ENCODE measurements at regions not wholly inside any gene's neighbourhood (a gene's known extent, or its start where the extent isn't known, plus 50 kb on each side); places are given as distances from the start of the nearest gene placed in this dataset.
"Not testable (repeated sequence)": the region's sequence is repeated elsewhere in the genome, so short reads cannot be mapped to it uniquely, and the experiment has no call there.

DNA sequence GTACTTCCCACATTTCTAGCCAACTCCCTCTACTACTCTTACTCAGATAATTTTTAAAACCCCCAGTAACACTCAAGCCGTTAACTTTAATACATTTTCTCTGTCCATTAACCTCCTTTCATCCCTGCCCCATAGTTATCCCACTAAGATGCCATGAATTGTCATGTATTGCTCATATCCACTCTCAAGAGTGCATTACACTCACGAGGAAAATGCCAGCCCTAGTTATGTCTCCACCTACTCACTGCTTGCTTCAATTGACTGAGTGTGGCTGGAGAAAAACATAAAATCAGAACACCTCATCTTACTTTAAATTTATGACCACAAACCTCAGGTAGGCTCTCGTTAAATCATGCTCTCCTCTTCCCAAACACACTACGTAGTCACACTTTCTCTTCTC is 324.1 kb upstream of the NPSR1 start:
- Mint-ChIP-seq H3K27me3 (no peaks in the 10 kb centered on the region), H3K9me3 (peaks cover 15% of the 10 kb centered on the region), H3K36me3 (no peaks in the 10 kb centered on the region), H3K4me1 (no peaks in the 10 kb centered on the region), H3K4me3 (no peak overlapping the region), H3K27ac (no peak overlapping the region)
- ATAC-seq: no peak

- no peaks in the 10 kb centered on the region for H3K27me3 Mint-ChIP-seq
- no peak overlapping the region for H3K27ac Mint-ChIP-seq
- peaks cover 15% of the 10 kb centered on the region for H3K9me3 Mint-ChIP-seq
- no peaks in the 10 kb centered on the region for H3K36me3 Mint-ChIP-seq
- no peaks in the 10 kb centered on the region for H3K4me1 Mint-ChIP-seq
- no peak overlapping the region for H3K4me3 Mint-ChIP-seq
- no peak for ATAC-seq
Observed at GRCh38 chr7:34337163-34337562, 320.9 kb upstream of the NPSR1 start.

DNA sequence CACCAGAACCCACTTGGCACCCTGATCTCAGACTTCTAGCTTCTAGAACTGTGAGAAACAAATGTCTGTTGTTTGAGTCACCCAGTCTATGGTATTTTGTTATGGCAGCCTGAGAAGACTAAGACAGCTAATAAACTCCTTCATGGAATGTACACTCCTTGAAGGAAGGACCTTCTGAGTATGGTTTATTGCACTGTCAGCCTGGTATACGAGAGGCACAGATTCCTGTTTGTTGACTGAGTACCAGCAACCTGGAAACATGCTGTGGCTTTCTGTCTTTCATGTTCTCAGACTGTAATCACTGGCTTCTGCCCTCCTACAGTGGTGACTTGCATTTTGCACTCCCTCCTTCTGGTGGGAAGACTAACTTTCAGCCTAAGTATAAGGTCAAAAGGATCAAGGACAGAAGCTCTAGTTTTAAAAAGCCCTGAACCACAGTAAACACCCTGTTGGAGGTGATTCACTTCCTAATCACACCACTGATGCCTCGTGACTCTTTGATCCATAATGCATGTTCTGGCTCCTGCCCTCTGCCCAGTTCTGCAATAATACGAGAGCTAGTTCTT is 319.0 kb upstream of the NPSR1 start:
- ATAC-seq: no peak
- H3K9me3 Mint-ChIP-seq: peaks cover 12% of the 10 kb centered on the region
- no peaks in the 10 kb centered on the region for H3K4me1 Mint-ChIP-seq
- no peak overlapping the region for H3K4me3 Mint-ChIP-seq
- no peak overlapping the region for H3K27ac Mint-ChIP-seq
- no peaks in the 10 kb centered on the region for H3K36me3 Mint-ChIP-seq
- H3K27me3 Mint-ChIP-seq: no peaks in the 10 kb centered on the region

DNA sequence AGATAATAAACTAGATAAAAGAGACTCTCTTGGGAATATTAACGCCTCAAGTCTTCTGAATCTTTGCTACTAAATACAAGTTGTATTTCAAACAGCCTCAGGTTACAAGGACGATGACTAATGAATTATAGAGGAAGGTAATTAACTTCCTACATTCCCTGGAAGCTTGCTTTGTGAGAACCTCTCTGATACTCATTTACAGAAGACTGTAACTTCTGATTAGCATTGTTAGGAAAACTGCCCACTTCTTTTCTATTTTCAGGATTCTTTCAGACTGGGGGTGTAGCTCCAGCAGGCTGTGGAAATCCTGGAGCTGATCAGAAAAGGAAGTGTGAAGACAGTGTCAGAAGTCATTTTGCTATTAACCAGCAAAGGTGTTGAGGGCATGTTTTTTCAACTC is 316.7 kb upstream of the NPSR1 start:
- H3K27me3 Mint-ChIP-seq: no peaks in the 10 kb centered on the region
- no peaks in the 10 kb centered on the region for H3K36me3 Mint-ChIP-seq
- H3K4me1 Mint-ChIP-seq: no peaks in the 10 kb centered on the region
- no peak overlapping the region for H3K4me3 Mint-ChIP-seq
- no peak overlapping the region for H3K27ac Mint-ChIP-seq
- ATAC-seq: no peak
- H3K9me3 Mint-ChIP-seq: peaks cover 9% of the 10 kb centered on the region

GRCh38 chr7:34342387-34342786 is 315.6 kb upstream of the NPSR1 start:
- H3K9me3 Mint-ChIP-seq: peaks cover 6% of the 10 kb centered on the region
- no peaks in the 10 kb centered on the region for H3K4me1 Mint-ChIP-seq
- H3K27ac Mint-ChIP-seq: no peak overlapping the region

GRCh38 chr7:34343667-34344066 is 314.4 kb upstream of the NPSR1 start:
- no peak overlapping the region for H3K4me3 Mint-ChIP-seq
- H3K4me1 Mint-ChIP-seq: no peaks in the 10 kb centered on the region
- H3K9me3 Mint-ChIP-seq: no peaks in the 10 kb centered on the region
- no peaks in the 10 kb centered on the region for H3K36me3 Mint-ChIP-seq
- ATAC-seq: no peak
- no peak overlapping the region for H3K27ac Mint-ChIP-seq
- H3K27me3 Mint-ChIP-seq: no peaks in the 10 kb centered on the region

More at GRCh38 chr7:34342387-34342786, 315.6 kb upstream of the NPSR1 start:
- no peaks in the 10 kb centered on the region for H3K27me3 Mint-ChIP-seq
- no peak overlapping the region for H3K4me3 Mint-ChIP-seq
- H3K36me3 Mint-ChIP-seq: no peaks in the 10 kb centered on the region
- no peak for ATAC-seq

DNA sequence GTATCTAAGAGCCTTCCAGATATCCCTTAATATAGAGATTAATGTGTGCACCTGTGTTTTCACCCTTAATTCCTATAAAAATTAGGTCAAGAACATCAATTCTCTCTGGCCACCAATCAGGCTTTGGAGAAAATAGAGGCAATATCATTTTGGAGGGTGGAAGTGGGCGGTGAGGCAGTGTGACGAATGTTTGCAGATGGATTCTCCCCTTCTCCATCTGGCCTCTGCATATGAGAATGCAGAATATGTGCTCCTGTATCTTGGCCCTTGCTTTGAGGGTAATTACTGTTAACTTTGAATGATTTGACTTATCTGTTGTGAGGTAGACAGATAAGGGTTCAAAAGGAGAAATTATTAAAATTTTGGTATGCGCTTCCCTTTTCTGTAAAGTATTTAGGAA is 304.0 kb upstream of the NPSR1 start:
- Mint-ChIP-seq H3K36me3 (no peaks in the 10 kb centered on the region), H3K4me1 (no peaks in the 10 kb centered on the region), H3K27ac (no peak overlapping the region), H3K27me3 (no peaks in the 10 kb centered on the region), H3K4me3 (no peak overlapping the region), H3K9me3 (peaks cover 3% of the 10 kb centered on the region)
- ATAC-seq: no peak

GRCh38 chr7:34354899-34355298 is 303.1 kb upstream of the NPSR1 start:
- H3K9me3 Mint-ChIP-seq: peaks cover 3% of the 10 kb centered on the region
- H3K27me3 Mint-ChIP-seq: no peaks in the 10 kb centered on the region
- H3K36me3 Mint-ChIP-seq: no peaks in the 10 kb centered on the region
- ATAC-seq: no peak
- H3K4me1 Mint-ChIP-seq: no peaks in the 10 kb centered on the region
- no peak overlapping the region for H3K27ac Mint-ChIP-seq
- H3K4me3 Mint-ChIP-seq: no peak overlapping the region

- Mint-ChIP-seq H3K27me3 (no peaks in the 10 kb centered on the region), H3K4me1 (no peaks in the 10 kb centered on the region), H3K27ac (no peak overlapping the region), H3K4me3 (no peak overlapping the region), H3K36me3 (no peaks in the 10 kb centered on the region), H3K9me3 (peaks cover 3% of the 10 kb centered on the region)
- ATAC-seq: no peak
Observed at GRCh38 chr7:34357068-34357467, 300.9 kb upstream of the NPSR1 start.

GRCh38 chr7:34357946-34358345 is 300.1 kb upstream of the NPSR1 start:
- no peak for ATAC-seq
- H3K4me3 Mint-ChIP-seq: no peak overlapping the region
- peaks cover 3% of the 10 kb centered on the region for H3K9me3 Mint-ChIP-seq
- H3K27me3 Mint-ChIP-seq: no peaks in the 10 kb centered on the region
- no peaks in the 10 kb centered on the region for H3K36me3 Mint-ChIP-seq
- H3K4me1 Mint-ChIP-seq: no peaks in the 10 kb centered on the region
- H3K27ac Mint-ChIP-seq: no peak overlapping the region

DNA sequence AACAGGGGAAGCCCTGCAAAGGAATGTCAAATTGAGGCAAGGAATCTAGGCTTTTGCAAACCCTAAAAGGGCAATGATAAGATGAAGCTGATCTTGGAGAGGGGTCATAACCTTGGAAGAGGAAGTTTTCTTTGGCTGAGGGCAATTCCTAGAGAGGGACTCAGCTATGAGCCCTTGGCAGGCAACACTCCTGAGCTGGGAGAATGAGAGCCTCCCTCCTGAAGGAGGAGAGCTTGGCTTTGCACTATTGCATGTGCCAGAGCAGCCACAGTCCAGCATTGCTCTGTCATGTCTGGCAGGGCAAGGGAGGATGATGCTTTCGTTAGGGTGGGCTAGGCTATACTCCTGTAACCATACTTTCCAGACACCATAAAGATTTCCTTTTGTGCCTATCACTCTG is 299.4 kb upstream of the NPSR1 start:
- H3K4me3 Mint-ChIP-seq, H3K27ac Mint-ChIP-seq, H3K36me3 Mint-ChIP-seq, ATAC-seq, H3K9me3 Mint-ChIP-seq, H3K4me1 Mint-ChIP-seq, H3K27me3 Mint-ChIP-seq: not testable (repeated sequence)

DNA sequence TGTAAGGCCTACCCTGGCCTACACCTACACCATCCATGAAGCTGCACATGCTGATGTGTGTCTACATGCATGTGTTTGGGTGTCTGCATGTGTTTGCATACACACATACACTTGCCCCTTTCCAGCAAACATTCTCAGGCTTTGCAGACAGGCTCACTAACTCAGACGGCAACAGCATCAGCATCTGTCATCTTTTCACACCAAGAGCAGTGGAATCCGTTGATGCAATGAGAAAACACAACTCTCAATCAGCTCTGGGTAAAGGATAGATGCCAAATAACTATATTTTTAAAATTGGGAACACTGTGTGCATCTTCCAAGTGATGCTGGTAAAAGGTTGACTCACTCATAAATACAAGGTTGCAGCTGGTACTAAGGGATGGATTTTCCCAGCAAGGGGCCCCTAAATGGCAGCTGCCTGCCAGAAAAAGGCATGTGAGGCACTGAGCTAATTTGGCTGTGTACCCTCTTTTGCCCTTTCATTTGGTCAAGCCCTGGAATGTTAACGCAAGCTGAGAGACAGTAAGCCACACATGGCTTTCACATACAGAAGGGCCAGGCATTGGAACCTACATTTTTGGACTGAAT is 296.3 kb upstream of the NPSR1 start:
- ATAC-seq: no peak
- H3K36me3 Mint-ChIP-seq: no peaks in the 10 kb centered on the region
- H3K9me3 Mint-ChIP-seq: no peaks in the 10 kb centered on the region
- H3K4me1 Mint-ChIP-seq: no peaks in the 10 kb centered on the region
- no peak overlapping the region for H3K4me3 Mint-ChIP-seq
- no peak overlapping the region for H3K27ac Mint-ChIP-seq
- no peaks in the 10 kb centered on the region for H3K27me3 Mint-ChIP-seq

DNA sequence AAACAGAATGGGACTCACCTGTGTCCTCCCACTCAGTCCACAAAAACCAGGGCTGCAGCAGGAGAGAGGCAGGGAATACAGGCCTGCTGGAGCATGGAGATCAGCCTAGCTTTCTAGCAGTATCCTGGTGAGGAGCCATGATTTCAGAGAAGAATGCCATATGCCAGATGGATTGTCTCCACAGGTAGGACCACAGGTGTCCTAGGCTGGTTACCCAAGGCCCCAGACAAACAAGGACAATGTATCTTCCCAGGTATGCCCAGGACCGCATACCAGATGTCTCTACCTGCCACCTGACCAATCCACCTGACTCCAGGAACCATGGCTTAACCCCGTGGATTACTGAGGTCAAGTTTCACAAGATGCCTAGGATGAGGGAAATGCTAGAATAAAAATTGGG is 295.4 kb upstream of the NPSR1 start:
- H3K4me1 Mint-ChIP-seq: no peaks in the 10 kb centered on the region
- H3K36me3 Mint-ChIP-seq: no peaks in the 10 kb centered on the region

GRCh38 chr7:34364130-34364529 is 293.9 kb upstream of the NPSR1 start:
- no peak overlapping the region for H3K4me3 Mint-ChIP-seq
- H3K36me3 Mint-ChIP-seq: no peaks in the 10 kb centered on the region
- ATAC-seq: no peak
- H3K27me3 Mint-ChIP-seq: no peaks in the 10 kb centered on the region
- no peaks in the 10 kb centered on the region for H3K4me1 Mint-ChIP-seq
- no peaks in the 10 kb centered on the region for H3K9me3 Mint-ChIP-seq
- no peak overlapping the region for H3K27ac Mint-ChIP-seq

More for the DNA sequence above, 295.4 kb upstream of the NPSR1 start:
- Mint-ChIP-seq H3K27me3 (no peaks in the 10 kb centered on the region), H3K27ac (no peak overlapping the region), H3K4me3 (no peak overlapping the region), H3K9me3 (no peaks in the 10 kb centered on the region)
- ATAC-seq: no peak

DNA sequence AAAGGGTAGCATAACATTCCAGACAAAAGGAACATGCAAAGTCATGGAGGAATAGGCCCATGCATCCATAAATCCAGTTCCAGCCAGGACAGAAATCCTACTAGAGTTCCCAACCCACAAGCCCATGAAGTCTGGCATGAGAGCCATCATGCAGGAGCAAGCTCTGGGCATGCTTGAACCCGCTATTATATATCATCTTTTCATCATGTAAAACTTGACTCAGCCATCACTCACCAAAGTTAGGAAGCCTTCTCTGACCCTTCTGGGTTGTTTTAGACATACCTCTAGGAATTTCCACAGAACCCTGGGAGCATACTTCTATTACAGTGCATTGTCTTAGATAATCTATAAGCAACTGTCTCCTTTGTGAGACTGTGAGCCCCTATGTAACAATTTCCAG is 293.0 kb upstream of the NPSR1 start:
- H3K4me1 Mint-ChIP-seq: no peaks in the 10 kb centered on the region
- no peak overlapping the region for H3K4me3 Mint-ChIP-seq
- no peaks in the 10 kb centered on the region for H3K9me3 Mint-ChIP-seq
- no peak for ATAC-seq
- no peaks in the 10 kb centered on the region for H3K36me3 Mint-ChIP-seq
- no peaks in the 10 kb centered on the region for H3K27me3 Mint-ChIP-seq
- no peak overlapping the region for H3K27ac Mint-ChIP-seq

DNA sequence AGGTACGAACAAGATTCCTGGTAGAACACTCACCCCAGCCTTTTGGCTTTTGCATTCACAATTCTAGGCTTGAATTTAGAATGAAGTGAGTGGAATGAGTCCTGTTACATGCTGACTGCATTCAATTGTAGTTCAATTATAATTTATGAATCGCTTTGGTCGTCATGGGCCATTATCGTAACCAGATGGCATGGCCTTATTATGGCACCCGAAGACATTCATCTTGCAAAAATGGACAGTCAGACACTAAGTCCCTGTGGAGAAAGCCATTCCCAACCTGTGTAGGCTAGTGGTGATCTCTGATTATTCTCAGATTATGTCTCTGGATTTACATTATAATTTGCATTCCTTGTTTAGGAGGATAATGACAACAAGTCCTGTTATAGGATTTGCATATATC is 292.4 kb upstream of the NPSR1 start:
- ATAC-seq: no peak
- Mint-ChIP-seq H3K4me1 (no peaks in the 10 kb centered on the region), H3K9me3 (no peaks in the 10 kb centered on the region), H3K27me3 (no peaks in the 10 kb centered on the region), H3K36me3 (no peaks in the 10 kb centered on the region), H3K27ac (no peak overlapping the region), H3K4me3 (no peak overlapping the region)

GRCh38 chr7:34371922-34372321 is 286.1 kb upstream of the NPSR1 start:
- no peak overlapping the region for H3K4me3 Mint-ChIP-seq
- H3K9me3 Mint-ChIP-seq: peaks cover 6% of the 10 kb centered on the region
- no peak overlapping the region for H3K27ac Mint-ChIP-seq
- H3K27me3 Mint-ChIP-seq: no peaks in the 10 kb centered on the region
- ATAC-seq: no peak
- H3K4me1 Mint-ChIP-seq: no peaks in the 10 kb centered on the region
- no peaks in the 10 kb centered on the region for H3K36me3 Mint-ChIP-seq
